Activated naive CD8-positive, alpha-beta T cell treated with anti-CD3 and anti-CD28 coated beads for 36 hours (primary cell): ENCODE measurements at regions not wholly inside any gene's neighbourhood (a gene's known extent, or its start where the extent isn't known, plus 50 kb on each side); places are given as distances from the start of the nearest gene placed in this dataset.
"Not testable (repeated sequence)": the region's sequence is repeated elsewhere in the genome, so short reads cannot be mapped to it uniquely, and the experiment has no call there.

Experiments
- DNase-seq: peaks from one replicate; pipeline ENCODE4 v3.0.0; 2021
- H3K27ac Mint-ChIP-seq: one replicate; pipeline ENCODE4 v1.8.0; 2022; ENCODE audit warnings: mild to moderate bottlenecking, moderate library complexity, mixed read lengths
- H3K27me3 Mint-ChIP-seq: one replicate; pipeline ENCODE4 v1.8.0; 2022; ENCODE audit warnings: mild to moderate bottlenecking, mixed read lengths
- H3K36me3 Mint-ChIP-seq: one replicate; pipeline ENCODE4 v1.8.0; 2021; ENCODE audit warnings: mild to moderate bottlenecking, mixed read lengths
- H3K4me1 Mint-ChIP-seq: one replicate; pipeline ENCODE4 v1.8.0; 2021; ENCODE audit warnings: mixed read lengths
- H3K4me3 Mint-ChIP-seq: one replicate; pipeline ENCODE4 v1.8.0; 2022; ENCODE audit warnings: mild to moderate bottlenecking, moderate library complexity, mixed read lengths
- H3K9me3 Mint-ChIP-seq: one replicate; pipeline ENCODE4 v1.8.0; 2022; ENCODE audit warnings: mixed read lengths

GRCh38 chr7:106451171-106451570 lies 166.4 kb upstream of the NAMPT start:
- H3K27ac Mint-ChIP-seq, result no peak overlapping the region
- no peak overlapping the region for H3K4me3 Mint-ChIP-seq
- peaks cover 7% of the 10 kb centered on the region for H3K4me1 Mint-ChIP-seq
- DNase-seq, result no peak
- H3K27me3 Mint-ChIP-seq, result peaks cover 37% of the 10 kb centered on the region
- peaks cover 9% of the 10 kb centered on the region for H3K36me3 Mint-ChIP-seq
- peaks cover 17% of the 10 kb centered on the region for H3K9me3 Mint-ChIP-seq

DNA sequence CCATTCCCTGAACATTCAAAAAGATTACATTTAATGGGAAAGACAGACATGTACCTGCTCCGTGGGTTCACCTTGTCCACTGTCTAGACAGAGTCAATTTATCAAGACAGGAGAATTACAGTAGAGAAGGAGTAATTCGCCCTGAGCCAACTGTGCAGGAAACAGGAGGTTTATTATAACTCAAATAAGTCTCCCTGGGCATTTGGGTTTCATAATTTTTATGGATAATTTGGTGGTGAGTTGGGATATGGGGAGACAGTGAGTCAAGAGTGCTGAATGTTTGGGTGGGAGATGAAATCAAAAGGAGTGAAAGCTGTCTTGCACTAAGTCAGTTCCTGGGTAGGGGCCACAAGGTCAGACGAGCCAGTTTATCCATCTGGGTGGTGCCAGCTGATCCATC lies 165.9 kb upstream of the NAMPT start:
- H3K27ac Mint-ChIP-seq, result no peak overlapping the region
- H3K4me3 Mint-ChIP-seq, result no peak overlapping the region
- peaks cover 9% of the 10 kb centered on the region for H3K36me3 Mint-ChIP-seq
- peaks cover 39% of the 10 kb centered on the region for H3K27me3 Mint-ChIP-seq
- DNase-seq, result no peak
- peaks cover 7% of the 10 kb centered on the region for H3K4me1 Mint-ChIP-seq
- peaks cover 17% of the 10 kb centered on the region for H3K9me3 Mint-ChIP-seq

DNA sequence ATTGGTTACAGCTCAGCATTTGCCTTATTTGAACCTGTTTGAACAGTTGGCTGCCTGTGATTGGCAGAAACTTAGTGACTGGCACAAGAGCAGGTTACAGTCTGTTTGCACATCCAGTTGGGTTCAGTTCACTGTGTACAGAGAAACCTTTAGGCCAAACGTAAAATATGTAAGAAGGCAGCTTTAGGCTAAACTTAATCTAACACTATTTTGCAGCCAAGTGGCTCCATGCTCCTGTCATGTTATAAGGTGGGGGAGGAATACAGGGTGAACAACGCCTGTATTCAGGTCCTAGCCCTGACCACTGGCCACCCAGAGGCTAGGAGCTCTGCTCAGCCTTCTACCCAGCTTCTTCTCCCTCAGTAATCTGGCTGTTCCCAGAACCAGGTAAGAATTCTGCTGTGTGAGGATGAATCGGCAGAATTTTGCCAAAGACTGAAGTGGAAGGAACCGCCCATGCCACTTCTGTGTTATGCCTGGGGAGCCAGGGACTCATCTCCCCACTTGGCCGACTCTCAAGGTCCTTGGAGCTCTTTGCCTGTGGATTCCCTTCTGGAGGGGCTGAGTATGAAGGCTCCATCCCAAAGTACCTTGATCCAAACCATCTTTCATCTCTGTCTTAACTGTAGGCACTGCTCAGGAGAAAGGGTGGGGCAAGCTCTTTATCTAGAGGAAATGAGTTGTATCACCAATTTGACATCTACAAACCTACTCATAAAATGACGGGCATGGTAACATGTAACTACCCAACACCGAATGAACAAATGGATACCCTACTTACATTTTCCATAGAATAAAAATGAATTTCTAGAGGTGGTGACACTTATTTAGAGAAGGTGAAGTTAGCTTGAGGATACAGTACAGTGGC lies 164.4 kb upstream of the NAMPT start:
- Mint-ChIP-seq H3K4me1 (peaks cover 7% of the 10 kb centered on the region), H3K4me3 (no peak overlapping the region), H3K9me3 (peaks cover 21% of the 10 kb centered on the region), H3K36me3 (peaks cover 9% of the 10 kb centered on the region), H3K27me3 (peaks cover 53% of the 10 kb centered on the region), H3K27ac (no peak overlapping the region)
- DNase-seq, result no peak

- Mint-ChIP-seq H3K27me3 (peaks cover 55% of the 10 kb centered on the region), H3K9me3 (peaks cover 19% of the 10 kb centered on the region), H3K4me3 (no peak overlapping the region), H3K4me1 (peaks cover 7% of the 10 kb centered on the region), H3K27ac (no peak overlapping the region), H3K36me3 (peaks cover 8% of the 10 kb centered on the region)
- no peak for DNase-seq
These were observed 163.7 kb upstream of the NAMPT start for GRCh38 chr7:106448346-106448991.

- peaks cover 64% of the 10 kb centered on the region for H3K27me3 Mint-ChIP-seq
- peaks cover 17% of the 10 kb centered on the region for H3K9me3 Mint-ChIP-seq
- peaks cover 8% of the 10 kb centered on the region for H3K36me3 Mint-ChIP-seq
- H3K4me3 Mint-ChIP-seq, result no peak overlapping the region
- no peak overlapping the region for H3K27ac Mint-ChIP-seq
- DNase-seq, result no peak
- peaks cover 7% of the 10 kb centered on the region for H3K4me1 Mint-ChIP-seq
These were observed 162.6 kb upstream of the NAMPT start for GRCh38 chr7:106447318-106447847.

- not testable (repeated sequence) for H3K4me1 Mint-ChIP-seq, DNase-seq, H3K27ac Mint-ChIP-seq, H3K9me3 Mint-ChIP-seq, H3K36me3 Mint-ChIP-seq, H3K4me3 Mint-ChIP-seq
- H3K27me3 Mint-ChIP-seq, result peaks cover 74% of the 10 kb centered on the region
These were observed 160.6 kb upstream of the NAMPT start for GRCh38 chr7:106445366-106445765.

GRCh38 chr7:106444068-106444655 lies 159.4 kb upstream of the NAMPT start:
- Mint-ChIP-seq H3K4me3 (no peak overlapping the region), H3K9me3 (peaks cover 6% of the 10 kb centered on the region), H3K36me3 (peaks cover 3% of the 10 kb centered on the region), H3K27ac (no peak overlapping the region), H3K4me1 (peaks cover 4% of the 10 kb centered on the region), H3K27me3 (peaks cover 77% of the 10 kb centered on the region)
- DNase-seq, result no peak

DNA sequence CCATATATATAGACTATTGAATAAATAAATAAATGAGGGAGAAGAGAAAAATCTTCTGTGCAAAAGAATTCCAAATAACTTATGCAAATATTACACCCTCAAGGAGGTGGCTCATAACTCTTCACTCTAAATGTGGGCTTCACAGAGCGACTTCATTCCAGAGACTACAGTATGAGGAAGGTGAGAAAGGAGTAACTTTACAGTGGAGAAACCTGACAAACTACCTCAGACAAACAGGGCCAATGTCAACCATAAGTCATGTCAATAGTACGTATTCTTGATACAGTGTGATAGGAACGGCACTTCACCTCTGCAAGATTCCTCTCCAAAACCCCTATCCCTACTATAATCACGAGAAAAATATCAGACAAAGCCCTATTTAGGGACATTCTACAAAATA lies 158.4 kb upstream of the NAMPT start:
- Mint-ChIP-seq H3K9me3 (peaks cover 6% of the 10 kb centered on the region), H3K36me3 (peaks cover 3% of the 10 kb centered on the region), H3K27ac (no peak overlapping the region), H3K4me1 (no peaks in the 10 kb centered on the region), H3K27me3 (peaks cover 80% of the 10 kb centered on the region), H3K4me3 (no peak overlapping the region)
- DNase-seq, result no peak

GRCh38 chr7:106442476-106442875 lies 157.7 kb upstream of the NAMPT start:
- Mint-ChIP-seq H3K36me3 (peaks cover 3% of the 10 kb centered on the region), H3K4me1 (no peaks in the 10 kb centered on the region), H3K9me3 (peaks cover 5% of the 10 kb centered on the region), H3K4me3 (no peak overlapping the region), H3K27ac (no peak overlapping the region), H3K27me3 (peaks cover 79% of the 10 kb centered on the region)
- DNase-seq, result no peak

DNA sequence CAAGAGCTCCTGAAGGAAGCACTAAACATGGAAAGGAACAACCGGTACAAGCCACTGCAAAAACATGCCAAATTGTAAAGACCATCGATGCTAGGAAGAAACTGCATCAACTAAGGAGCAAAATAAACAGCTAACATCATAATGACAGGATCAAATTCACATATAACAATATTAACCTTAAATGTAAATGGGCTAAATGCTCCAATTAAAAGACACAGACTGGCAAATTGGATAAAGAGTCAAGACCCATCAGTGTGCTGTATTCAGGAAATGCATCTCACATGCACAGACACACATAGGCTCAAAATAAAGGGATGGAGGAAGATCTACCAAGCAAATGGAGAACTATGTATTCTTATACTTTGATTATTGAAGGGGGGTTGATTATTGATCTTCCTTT lies 156.6 kb upstream of the NAMPT start:
- H3K36me3 Mint-ChIP-seq, H3K4me1 Mint-ChIP-seq, H3K4me3 Mint-ChIP-seq, DNase-seq, H3K27ac Mint-ChIP-seq, H3K9me3 Mint-ChIP-seq: not testable (repeated sequence)
- peaks cover 75% of the 10 kb centered on the region for H3K27me3 Mint-ChIP-seq

DNA sequence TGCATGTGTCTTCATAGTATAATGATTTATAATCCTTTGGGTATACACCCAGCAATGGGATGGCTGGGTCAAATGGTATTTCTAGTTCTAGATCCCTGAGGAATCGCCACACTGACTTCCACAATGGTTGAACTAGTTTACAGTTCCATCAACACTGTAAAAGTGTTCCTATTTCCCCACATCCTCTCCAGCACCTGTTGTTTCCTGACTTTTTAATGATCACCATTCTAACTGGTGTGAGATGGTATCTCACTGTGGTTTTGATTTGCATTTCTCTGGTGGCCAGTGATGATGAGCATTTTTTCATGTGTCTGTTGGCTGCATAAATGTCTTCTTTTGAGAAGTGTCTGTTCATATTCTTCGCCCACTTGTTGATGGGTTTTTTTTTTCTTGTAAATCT lies 152.2 kb upstream of the NAMPT start:
- H3K4me1 Mint-ChIP-seq, result peaks cover 11% of the 10 kb centered on the region
- not testable (repeated sequence) for H3K36me3 Mint-ChIP-seq, H3K4me3 Mint-ChIP-seq, H3K9me3 Mint-ChIP-seq, H3K27ac Mint-ChIP-seq, DNase-seq
- H3K27me3 Mint-ChIP-seq, result peaks cover 77% of the 10 kb centered on the region

- Mint-ChIP-seq H3K9me3 (peaks cover 7% of the 10 kb centered on the region), H3K27me3 (peaks cover 58% of the 10 kb centered on the region), H3K4me1 (peaks cover 20% of the 10 kb centered on the region), H3K36me3 (peaks cover 2% of the 10 kb centered on the region), H3K27ac (no peak overlapping the region), H3K4me3 (no peak overlapping the region)
- DNase-seq, result no peak
These were observed 148.6 kb upstream of the NAMPT start for GRCh38 chr7:106433377-106433776.

DNA sequence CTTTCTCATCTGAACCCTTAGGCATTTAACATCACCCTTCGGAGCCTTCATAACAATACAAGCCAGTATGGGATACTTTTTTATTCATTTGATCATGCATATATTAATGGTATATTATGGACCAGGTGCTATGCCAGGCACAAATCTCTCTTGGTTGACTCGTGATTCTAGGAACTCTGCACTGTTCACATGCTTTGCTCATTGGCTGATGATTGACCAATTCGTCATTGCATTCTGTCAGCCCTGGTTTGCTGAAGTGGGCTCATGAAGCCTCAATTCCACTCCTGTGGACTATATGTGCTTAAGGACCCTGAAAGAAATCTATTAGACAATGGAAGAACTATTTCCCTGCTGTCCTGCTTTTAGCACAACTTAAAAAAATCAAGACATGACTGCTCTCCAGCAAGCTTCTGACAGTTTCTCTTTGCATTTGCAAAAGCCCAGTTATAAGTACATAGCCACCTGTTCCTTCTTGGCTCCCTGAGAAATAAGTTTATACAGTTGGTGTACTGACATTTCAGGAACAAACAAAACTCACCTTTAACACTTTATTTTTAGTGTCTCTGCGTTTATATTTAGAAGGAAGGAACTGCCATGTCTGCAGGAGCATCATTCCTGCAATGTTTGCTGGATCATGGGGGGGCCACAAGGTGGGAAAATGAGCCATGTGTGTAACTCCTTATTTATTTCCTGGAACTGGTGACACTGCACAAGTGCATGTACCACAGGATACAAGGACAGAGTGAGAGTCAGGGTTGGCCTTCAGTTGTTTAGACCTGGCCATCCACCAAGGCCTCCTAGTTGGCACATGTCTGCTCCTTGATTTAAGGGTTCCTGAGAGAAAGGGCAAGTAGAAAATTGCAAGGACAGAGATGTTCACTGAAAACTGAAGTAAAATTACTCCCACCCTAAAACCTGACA lies 146.0 kb upstream of the NAMPT start:
- peaks cover 2% of the 10 kb centered on the region for H3K36me3 Mint-ChIP-seq

DNA sequence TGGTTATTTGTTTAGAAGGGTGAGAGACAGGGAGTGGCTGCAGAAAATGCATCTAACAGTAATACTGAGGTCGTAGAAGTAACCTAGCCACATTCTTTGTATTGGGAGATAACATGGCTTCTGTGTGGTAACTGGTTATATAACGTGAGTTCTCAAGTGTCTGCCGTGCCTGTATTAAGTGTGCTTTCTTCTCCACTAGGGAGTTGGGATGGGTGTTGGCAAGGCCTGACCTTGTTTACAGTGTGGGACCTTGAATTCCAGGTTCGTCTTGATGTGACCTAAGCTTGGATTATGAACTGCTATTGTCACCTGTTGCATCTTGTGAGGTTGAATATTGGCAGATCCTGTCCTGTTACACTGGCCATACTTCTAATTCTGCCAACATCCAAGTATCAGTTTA lies 145.3 kb upstream of the NAMPT start:
- H3K27me3 Mint-ChIP-seq, result peaks cover 50% of the 10 kb centered on the region
- peaks cover 2% of the 10 kb centered on the region for H3K9me3 Mint-ChIP-seq
- peaks cover 2% of the 10 kb centered on the region for H3K36me3 Mint-ChIP-seq
- no peak for DNase-seq
- peaks cover 35% of the 10 kb centered on the region for H3K4me1 Mint-ChIP-seq
- no peak overlapping the region for H3K27ac Mint-ChIP-seq
- H3K4me3 Mint-ChIP-seq, result no peak overlapping the region

More for the DNA sequence above, 146.0 kb upstream of the NAMPT start:
- peaks cover 2% of the 10 kb centered on the region for H3K9me3 Mint-ChIP-seq
- peaks cover 55% of the 10 kb centered on the region for H3K27me3 Mint-ChIP-seq
- H3K4me1 Mint-ChIP-seq, result peaks cover 28% of the 10 kb centered on the region
- no peak overlapping the region for H3K4me3 Mint-ChIP-seq
- DNase-seq, result no peak
- H3K27ac Mint-ChIP-seq, result no peak overlapping the region
